GM10248 (cell line): ENCODE measurements at regions not wholly inside any gene's neighbourhood (a gene's known extent, or its start where the extent isn't known, plus 50 kb on each side); places are given as distances from the start of the nearest gene placed in this dataset.

ENCODE experiments used
- CTCF ChIA-PET: fragments of 300-600 bp; sonication (Branson Sonifier 250); formaldehyde crosslinking; extraction: SDS; loops from one replicate; lab custom pipeline; 2021; ENCODE audit warnings: antibody characterized with exemption; lab: Yijun Ruan, JAX
- POLR2A ChIA-PET: fragments of 350-650 bp; sonication (Branson Sonifier 250); formaldehyde crosslinking; extraction: SDS; loops from one replicate; lab custom pipeline; 2020; ENCODE audit warnings: antibody characterized with exemption; lab: Yijun Ruan, JAX
- DNase-seq: peaks from one replicate; pipeline ENCODE4 v3.0.0; 2012; ENCODE audit errors: extremely low spot score
- TF ChIP-seq, protein P1 (sequence below): IDR thresholded peaks from 2 replicates; pipeline ENCODE4 v1.5.1; 2012; ENCODE audit warnings: mild to moderate bottlenecking, low read depth; ENCODE audit errors: extremely low read depth, missing control alignments, control extremely low read depth

- CTCF ChIA-PET, result interaction anchor here (0.7 to 1.3 kb wide), 4 partner anchors 10 to 23 kb away, joined by 3 to 8 read pairs (median 3); no protein-coding TSS in a partner anchor
Observed at GRCh38 chr7:115827305-115828045, 203.1 kb downstream of the TFEC start.

GRCh38 chr7:115825456-115826115 lies 205.0 kb downstream of the TFEC start:
- CTCF ChIA-PET, result no interaction called here

More at GRCh38 chr7:115827305-115828045, 203.1 kb downstream of the TFEC start:
- TF ChIP-seq, protein P1, sequence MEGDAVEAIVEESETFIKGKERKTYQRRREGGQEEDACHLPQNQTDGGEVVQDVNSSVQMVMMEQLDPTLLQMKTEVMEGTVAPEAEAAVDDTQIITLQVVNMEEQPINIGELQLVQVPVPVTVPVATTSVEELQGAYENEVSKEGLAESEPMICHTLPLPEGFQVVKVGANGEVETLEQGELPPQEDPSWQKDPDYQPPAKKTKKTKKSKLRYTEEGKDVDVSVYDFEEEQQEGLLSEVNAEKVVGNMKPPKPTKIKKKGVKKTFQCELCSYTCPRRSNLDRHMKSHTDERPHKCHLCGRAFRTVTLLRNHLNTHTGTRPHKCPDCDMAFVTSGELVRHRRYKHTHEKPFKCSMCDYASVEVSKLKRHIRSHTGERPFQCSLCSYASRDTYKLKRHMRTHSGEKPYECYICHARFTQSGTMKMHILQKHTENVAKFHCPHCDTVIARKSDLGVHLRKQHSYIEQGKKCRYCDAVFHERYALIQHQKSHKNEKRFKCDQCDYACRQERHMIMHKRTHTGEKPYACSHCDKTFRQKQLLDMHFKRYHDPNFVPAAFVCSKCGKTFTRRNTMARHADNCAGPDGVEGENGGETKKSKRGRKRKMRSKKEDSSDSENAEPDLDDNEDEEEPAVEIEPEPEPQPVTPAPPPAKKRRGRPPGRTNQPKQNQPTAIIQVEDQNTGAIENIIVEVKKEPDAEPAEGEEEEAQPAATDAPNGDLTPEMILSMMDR, result no peak
- POLR2A ChIA-PET, result interaction anchor here (0.7 kb wide), 1 partner anchor 964 kb away, joined by 3 read pairs; no protein-coding TSS in a partner anchor
- peak; percentile 14 for DNase-seq

GRCh38 chr7:115822801-115823200 lies 207.8 kb downstream of the TFEC start:
- no peak for DNase-seq
- ChIA-PET POLR2A (no interaction called here), CTCF (interaction anchor here (1.2 kb wide), 1 partner anchor 29 kb away, joined by 3 read pairs; no protein-coding TSS in a partner anchor)
- TF ChIP-seq, protein P1, result no peak

More at GRCh38 chr7:115825456-115826115, 205.0 kb downstream of the TFEC start:
- POLR2A ChIA-PET, result no interaction called here
- TF ChIP-seq, protein P1, result no peak
- DNase-seq, result no peak

- DNase-seq, result no peak
- ChIA-PET CTCF (interaction anchor here (1.2 kb wide), 1 partner anchor 29 kb away, joined by 3 read pairs; no protein-coding TSS in a partner anchor), POLR2A (no interaction called here)
- TF ChIP-seq, protein P1, result no peak
Observed at GRCh38 chr7:115822380-115822779, 208.2 kb downstream of the TFEC start.

DNA sequence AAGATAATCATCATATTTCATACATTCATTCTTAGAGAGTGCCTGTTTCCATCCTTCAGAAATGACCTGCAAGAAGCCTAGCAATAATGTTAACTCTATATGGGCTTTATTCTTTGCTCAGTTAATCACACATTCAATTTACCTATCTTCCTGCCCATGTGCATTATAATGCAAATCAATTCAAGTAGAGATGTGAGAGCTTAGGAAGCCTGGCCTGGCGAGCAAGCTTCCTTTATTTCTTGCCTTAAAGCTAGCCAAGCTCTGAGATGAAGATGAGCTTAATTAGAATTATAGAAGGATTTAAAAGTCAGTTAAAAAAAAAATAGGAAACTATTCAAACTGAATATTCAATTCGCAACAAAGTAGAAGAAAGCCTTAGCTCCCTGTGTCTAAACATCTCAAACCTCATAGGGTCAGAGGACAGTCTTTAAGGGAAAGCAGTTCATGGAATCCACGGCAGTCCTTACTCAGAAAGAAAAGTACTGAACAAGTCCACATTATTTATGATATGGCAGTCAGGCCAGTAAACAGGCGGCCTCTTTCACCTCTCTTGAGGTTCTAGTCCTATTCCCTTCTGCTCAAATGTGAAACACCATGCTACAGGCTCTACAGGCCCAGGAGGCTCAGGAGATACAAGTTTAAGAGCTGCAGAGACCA lies 214.1 kb downstream of the TFEC start:
- TF ChIP-seq, protein P1, result no peak
- ChIA-PET POLR2A (no interaction called here), CTCF (interaction anchor here (1.1 to 2.2 kb wide), 5 partner anchors 9 to 53 kb away, joined by 3 to 8 read pairs (median 4); no protein-coding TSS in a partner anchor)
- DNase-seq, result no peak

GRCh38 chr7:115812794-115813193 lies 217.8 kb downstream of the TFEC start:
- TF ChIP-seq, protein P1, result no peak
- POLR2A ChIA-PET, result no interaction called here
- DNase-seq, result no peak
- CTCF ChIA-PET, result interaction anchor here (0.8 kb wide), 1 partner anchor 9 kb away, joined by 3 read pairs; no protein-coding TSS in a partner anchor
